ENCODE measurements at regions not wholly inside any gene's neighbourhood (a gene's known extent, or its start where the extent isn't known, plus 50 kb on each side); places are given as distances from the start of the nearest gene placed in this dataset.

- TF ChIP-seq CTCF (conservative IDR thresholded peaks at IDR 0.05) (no peak), EZH2 (IDR thresholded peaks at IDR 0.05; ENCODE audit: low read depth) (no peak)
Measured at GRCh38 chr2:120791962-120792297, 56.3 kb downstream of the GLI2 start.
